Esophagus squamous epithelium (tissue), 4 donors: ENCODE measurements at regions not wholly inside any gene's neighbourhood (a gene's known extent, or its start where the extent isn't known, plus 50 kb on each side); places are given as distances from the start of the nearest gene placed in this dataset.

Experiments
- POLR2A ChIP-seq, 4 donors: fragments of 450-650 bp; IDR thresholded peaks; one replicate each; pipeline ENCODE4 v1.6.1; 2017; ENCODE audit warnings: antibody characterized with exemption in 4 of 4, mild to moderate bottlenecking in 4 of 4, moderate library complexity in 3 of 4
- TF ChIP-seq, protein P1 (sequence below), 6 experiments: fragments of 450-650 bp in 4 of 6; fragments of 200-600 bp in 2 of 6; sonication (generic) in 2 of 6; IDR thresholded peaks; one replicate each; pipeline ENCODE4 v1.5.1; 2016 to 2019; ENCODE audit warnings: antibody characterized with exemption in 6 of 6, mild to moderate bottlenecking in 4 of 6, moderate library complexity in 4 of 6

DNA sequence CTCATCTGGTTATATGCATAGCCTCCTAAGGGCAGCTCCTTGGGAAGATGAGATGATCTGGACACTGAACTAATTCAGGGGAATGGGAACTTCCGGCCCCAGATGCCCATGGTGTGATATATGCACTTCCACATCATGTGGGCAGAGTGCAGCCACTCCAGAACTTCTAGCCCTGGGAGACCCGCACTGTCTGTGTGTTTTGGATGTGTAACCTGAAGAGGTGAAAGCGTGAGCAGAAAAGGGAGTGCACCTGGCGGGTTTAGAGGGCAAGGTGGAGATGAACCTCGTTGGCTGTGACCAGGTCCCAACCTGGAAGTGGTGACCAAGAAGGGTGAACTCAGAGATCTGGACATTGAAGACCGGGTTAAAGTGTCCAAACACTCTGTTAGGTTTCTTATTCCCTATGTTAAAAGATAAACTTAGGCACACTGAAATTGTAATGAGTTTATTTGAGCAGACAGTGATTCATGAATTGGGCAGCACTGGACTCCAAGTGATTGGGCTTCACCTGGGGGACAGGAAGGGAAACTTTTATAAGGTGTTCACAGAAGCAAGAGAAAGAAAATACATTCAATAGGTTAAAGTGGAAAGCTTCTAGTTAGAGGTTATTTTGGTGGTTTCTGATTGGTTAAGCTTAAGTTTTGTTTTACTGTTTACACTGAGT lies 296.2 kb upstream of the SKOR2 start:
- TF ChIP-seq, protein P1, sequence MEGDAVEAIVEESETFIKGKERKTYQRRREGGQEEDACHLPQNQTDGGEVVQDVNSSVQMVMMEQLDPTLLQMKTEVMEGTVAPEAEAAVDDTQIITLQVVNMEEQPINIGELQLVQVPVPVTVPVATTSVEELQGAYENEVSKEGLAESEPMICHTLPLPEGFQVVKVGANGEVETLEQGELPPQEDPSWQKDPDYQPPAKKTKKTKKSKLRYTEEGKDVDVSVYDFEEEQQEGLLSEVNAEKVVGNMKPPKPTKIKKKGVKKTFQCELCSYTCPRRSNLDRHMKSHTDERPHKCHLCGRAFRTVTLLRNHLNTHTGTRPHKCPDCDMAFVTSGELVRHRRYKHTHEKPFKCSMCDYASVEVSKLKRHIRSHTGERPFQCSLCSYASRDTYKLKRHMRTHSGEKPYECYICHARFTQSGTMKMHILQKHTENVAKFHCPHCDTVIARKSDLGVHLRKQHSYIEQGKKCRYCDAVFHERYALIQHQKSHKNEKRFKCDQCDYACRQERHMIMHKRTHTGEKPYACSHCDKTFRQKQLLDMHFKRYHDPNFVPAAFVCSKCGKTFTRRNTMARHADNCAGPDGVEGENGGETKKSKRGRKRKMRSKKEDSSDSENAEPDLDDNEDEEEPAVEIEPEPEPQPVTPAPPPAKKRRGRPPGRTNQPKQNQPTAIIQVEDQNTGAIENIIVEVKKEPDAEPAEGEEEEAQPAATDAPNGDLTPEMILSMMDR (IDR thresholded peaks at IDR 0.05): no peak
- TF ChIP-seq POLR2A (IDR thresholded peaks at IDR 0.05): no peak
